ENCODE measurements at regions not wholly inside any gene's neighbourhood (a gene's known extent, or its start where the extent isn't known, plus 50 kb on each side); places are given as distances from the start of the nearest gene placed in this dataset.

DNA sequence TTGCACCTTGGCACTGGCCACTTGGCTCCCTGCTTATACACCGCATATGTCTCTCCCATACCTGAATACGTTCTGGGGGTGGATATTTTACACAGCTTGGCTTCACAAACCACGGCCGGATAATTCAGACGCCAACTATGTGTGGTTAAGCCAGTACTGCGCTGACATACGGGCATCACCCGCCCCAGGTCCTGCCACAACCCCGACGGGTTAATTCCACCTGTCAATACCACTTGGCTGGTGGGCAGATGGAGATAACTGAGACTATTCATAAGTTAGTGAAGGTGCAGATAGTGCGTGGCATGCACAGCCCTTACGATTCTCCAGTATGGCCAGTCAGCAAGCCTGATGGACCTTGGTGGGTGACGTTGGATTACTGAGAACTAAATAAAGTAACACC, 696.3 kb upstream of the AGA start:
- Histone ChIP-seq H3K9me3 (no peaks in the 10 kb centered on the region), H3K4me1 (no peaks in the 10 kb centered on the region), H3K27me3 (no peaks in the 10 kb centered on the region), H3K36me3 (no peaks in the 10 kb centered on the region), H3K27ac (replicated peaks in 1 of 4) (no peak overlapping the region), H3K4me3 (no peak overlapping the region)
- TF ChIP-seq EP300 (IDR thresholded peaks at IDR 0.05) = no peak
- no peak for TF ChIP-seq POLR2A (IDR thresholded peaks at IDR 0.05; ENCODE audit: low read depth)
- no peak for TF ChIP-seq POLR2AphosphoS5 (IDR thresholded peaks at IDR 0.05)
- TF ChIP-seq, protein P1, sequence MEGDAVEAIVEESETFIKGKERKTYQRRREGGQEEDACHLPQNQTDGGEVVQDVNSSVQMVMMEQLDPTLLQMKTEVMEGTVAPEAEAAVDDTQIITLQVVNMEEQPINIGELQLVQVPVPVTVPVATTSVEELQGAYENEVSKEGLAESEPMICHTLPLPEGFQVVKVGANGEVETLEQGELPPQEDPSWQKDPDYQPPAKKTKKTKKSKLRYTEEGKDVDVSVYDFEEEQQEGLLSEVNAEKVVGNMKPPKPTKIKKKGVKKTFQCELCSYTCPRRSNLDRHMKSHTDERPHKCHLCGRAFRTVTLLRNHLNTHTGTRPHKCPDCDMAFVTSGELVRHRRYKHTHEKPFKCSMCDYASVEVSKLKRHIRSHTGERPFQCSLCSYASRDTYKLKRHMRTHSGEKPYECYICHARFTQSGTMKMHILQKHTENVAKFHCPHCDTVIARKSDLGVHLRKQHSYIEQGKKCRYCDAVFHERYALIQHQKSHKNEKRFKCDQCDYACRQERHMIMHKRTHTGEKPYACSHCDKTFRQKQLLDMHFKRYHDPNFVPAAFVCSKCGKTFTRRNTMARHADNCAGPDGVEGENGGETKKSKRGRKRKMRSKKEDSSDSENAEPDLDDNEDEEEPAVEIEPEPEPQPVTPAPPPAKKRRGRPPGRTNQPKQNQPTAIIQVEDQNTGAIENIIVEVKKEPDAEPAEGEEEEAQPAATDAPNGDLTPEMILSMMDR (IDR thresholded peaks at IDR 0.05) = no peak
- DNase-seq (ENCODE audit: extremely low spot score) = no peak
- intact Hi-C loops (cut with DNase I) = no loop called here
- 96% methylated on average over 11 of the region's 13 CpGs for WGBS

DNA sequence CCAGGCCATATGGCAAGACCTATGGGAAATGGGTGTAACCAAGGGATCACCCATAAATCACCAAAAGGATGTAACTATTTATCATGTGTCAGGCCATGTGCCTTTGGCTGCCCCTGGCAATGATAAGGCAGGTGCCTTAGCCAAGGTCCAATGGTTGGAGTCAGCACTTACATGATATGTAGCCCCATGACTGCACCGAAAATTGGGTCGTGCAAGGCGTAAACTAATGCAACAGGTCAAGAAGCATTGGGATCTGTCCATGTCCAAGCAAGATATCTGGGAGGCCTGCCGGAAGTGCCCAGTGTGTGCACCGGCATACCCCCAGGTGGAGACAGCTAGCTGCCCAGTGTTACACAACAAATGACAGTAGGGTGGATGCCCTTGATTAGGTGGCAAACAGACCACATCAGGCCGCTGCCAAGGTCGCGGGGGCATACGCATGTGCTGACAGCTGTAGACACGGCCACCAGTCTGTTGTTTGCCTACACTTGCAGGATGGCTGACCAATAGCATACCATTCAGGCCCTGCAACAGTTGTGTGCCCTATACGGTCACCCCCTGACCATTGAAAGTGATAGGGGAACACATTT, 698.2 kb upstream of the AGA start:
- intact Hi-C loops (cut with DNase I) = no loop called here
- DNase-seq (ENCODE audit: extremely low spot score) = no peak
- Histone ChIP-seq H3K4me1 (no peaks in the 10 kb centered on the region), H3K27ac (replicated peaks in 1 of 4) (no peak overlapping the region), H3K9me3 (no peaks in the 10 kb centered on the region), H3K36me3 (no peaks in the 10 kb centered on the region), H3K27me3 (no peaks in the 10 kb centered on the region), H3K4me3 (no peak overlapping the region)
- 93% methylated on average over 11 of the region's 11 CpGs for WGBS
- TF ChIP-seq POLR2A (IDR thresholded peaks at IDR 0.05; ENCODE audit: low read depth) (no peak), EP300 (IDR thresholded peaks at IDR 0.05) (no peak), POLR2AphosphoS5 (IDR thresholded peaks at IDR 0.05) (no peak)
- TF ChIP-seq, protein P1 (IDR thresholded peaks at IDR 0.05) = no peak

DNA sequence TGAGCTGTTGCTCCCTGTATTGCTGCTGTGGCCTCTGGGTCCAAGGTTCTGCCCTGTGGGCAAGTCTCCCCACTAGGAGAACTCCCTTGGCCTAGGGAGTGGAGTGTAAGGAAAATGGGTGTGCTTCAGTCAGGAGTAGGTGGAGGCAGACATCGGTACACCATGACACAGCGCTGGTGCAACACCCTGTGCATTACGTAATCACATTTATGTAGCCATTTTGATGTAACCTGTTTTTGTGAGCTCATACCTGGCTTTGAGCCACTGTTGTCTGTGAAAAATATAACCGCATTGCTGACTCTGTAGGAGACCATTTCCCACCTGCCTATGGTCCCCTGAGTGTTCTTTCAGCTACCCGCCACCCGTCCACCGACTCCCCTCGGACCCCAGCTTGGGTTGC, 700.5 kb upstream of the AGA start:
- no peaks in the 10 kb centered on the region for H3K4me1 ChIP-seq
- no peaks in the 10 kb centered on the region for H3K36me3 ChIP-seq
- 93% methylated on average over 8 of the region's 8 CpGs for WGBS
- H3K4me3 ChIP-seq = no peak overlapping the region
- H3K9me3 ChIP-seq = no peaks in the 10 kb centered on the region
- intact Hi-C loops (cut with DNase I) = no loop called here
- H3K27ac ChIP-seq (replicated peaks in 1 of 4) = no peak overlapping the region
- DNase-seq (ENCODE audit: extremely low spot score) = no peak
- H3K27me3 ChIP-seq = no peaks in the 10 kb centered on the region
- no peak for TF ChIP-seq POLR2A (IDR thresholded peaks at IDR 0.05; ENCODE audit: low read depth)
- TF ChIP-seq EP300 (IDR thresholded peaks at IDR 0.05) = no peak
- no peak for TF ChIP-seq POLR2AphosphoS5 (IDR thresholded peaks at IDR 0.05)
- TF ChIP-seq, protein P1 (IDR thresholded peaks at IDR 0.05) = no peak

DNA sequence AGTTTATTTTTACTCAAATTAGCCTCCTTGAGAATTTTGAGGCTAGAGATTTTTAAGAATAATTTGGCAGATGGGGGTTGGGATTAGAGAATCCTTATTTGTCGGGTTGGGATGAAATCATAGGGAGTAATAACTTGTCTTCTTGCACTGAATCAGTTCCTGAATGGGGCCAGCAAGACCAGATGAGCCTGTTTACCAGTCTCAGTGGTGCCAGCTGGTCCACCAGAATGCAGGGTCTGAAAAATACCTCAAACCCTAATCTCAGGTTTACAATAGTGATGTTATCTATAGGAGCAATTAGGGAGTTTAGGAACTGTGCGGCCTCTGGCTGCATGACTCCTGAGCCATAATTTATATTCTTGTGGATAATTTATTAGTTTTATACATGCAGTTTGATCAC, 705.9 kb upstream of the AGA start:
- DNase-seq (ENCODE audit: extremely low spot score) = no peak
- intact Hi-C loops (cut with DNase I) = no loop called here
- H3K27me3 ChIP-seq = no peaks in the 10 kb centered on the region
- no peak for TF ChIP-seq EP300 (IDR thresholded peaks at IDR 0.05)
- TF ChIP-seq POLR2A (IDR thresholded peaks at IDR 0.05; ENCODE audit: low read depth) = no peak
- TF ChIP-seq POLR2AphosphoS5 (IDR thresholded peaks at IDR 0.05) = no peak
- TF ChIP-seq, protein P1 (IDR thresholded peaks at IDR 0.05) = no peak
- WGBS = 83% methylated on average over 2 of the region's 2 CpGs
- no peak overlapping the region for H3K4me3 ChIP-seq
- no peaks in the 10 kb centered on the region for H3K4me1 ChIP-seq
- H3K36me3 ChIP-seq = no peaks in the 10 kb centered on the region
- peaks cover 0 to 4% (median 2%) of the 10 kb centered on the region in 4 donors for H3K9me3 ChIP-seq
- H3K27ac ChIP-seq (replicated peaks in 1 of 4) = no peak overlapping the region

Data from esophagus muscularis mucosa (tissue), 4 donors.